GM19239 (cell line): ENCODE measurements at regions not wholly inside any gene's neighbourhood (a gene's known extent, or its start where the extent isn't known, plus 50 kb on each side); places are given as distances from the start of the nearest gene placed in this dataset.
"Not testable (repeated sequence)": the region's sequence is repeated elsewhere in the genome, so short reads cannot be mapped to it uniquely, and the experiment has no call there.

Experiments used
- DNase-seq: peaks from one replicate; pipeline ENCODE4 v3.0.0; 2011; ENCODE audit warnings: low spot score; ENCODE audit not compliant: insufficient read length
- FAIRE-seq: peaks from 2 replicates; lab custom pipeline; 2011; peaks lifted over from hg19 to GRCh38; lab: Jason Lieb, UNC

DNA sequence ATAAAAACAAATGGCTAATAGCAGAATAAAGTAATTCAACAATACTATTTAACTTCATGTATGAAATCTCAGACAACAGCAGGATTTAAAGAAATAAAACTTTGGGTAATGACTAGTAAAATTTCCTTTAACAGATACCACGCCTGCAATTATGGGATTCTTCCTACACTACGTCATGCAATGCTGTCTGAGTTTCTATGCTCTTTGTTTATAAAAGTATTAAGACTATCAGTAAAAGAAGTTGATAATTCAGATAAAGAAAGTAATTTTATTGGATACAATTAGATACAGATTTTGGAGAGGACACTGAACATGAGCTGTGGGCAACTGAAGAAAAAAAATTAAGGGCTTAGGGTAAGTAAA, 308.4 kb upstream of the LRFN5 start:
- FAIRE-seq (no peak), DNase-seq (no peak)

GRCh38 chr14:41297576-41298327, 308.9 kb upstream of the LRFN5 start:
- FAIRE-seq (no peak), DNase-seq (no peak)

GRCh38 chr14:41295734-41296133, 310.9 kb upstream of the LRFN5 start:
- FAIRE-seq (no peak), DNase-seq (no peak)

GRCh38 chr14:41289025-41289424, 317.7 kb upstream of the LRFN5 start:
- FAIRE-seq (no peak), DNase-seq (no peak)

DNA sequence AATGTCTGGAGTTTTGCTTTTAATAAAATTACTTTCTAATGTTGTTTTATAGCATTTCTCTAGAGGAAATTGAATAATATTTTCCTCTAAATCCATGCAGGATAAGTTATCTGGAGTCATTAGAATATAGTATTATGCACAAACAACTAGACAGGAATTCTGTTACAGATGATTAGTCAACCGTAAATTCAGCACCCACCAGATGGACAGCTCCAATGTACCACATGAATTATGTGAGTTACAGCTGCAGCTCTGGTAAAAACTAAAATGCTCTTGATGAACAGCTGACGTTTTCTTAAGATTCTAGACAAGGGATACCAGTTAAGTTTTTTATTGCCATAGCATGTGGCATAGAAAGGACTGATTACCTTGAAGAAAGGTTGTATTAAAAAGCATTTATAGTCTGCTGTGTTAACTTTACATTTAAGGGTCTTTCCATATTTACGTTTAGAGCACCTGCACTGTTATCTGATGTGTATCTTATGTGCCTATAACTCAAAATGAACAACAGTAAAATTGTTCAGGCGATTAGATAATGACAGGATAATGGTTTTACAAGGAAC, 321.4 kb upstream of the LRFN5 start:
- no peak for FAIRE-seq
- no peak for DNase-seq

- FAIRE-seq (no peak), DNase-seq (no peak)
Observed at GRCh38 chr14:41280745-41281144, 325.9 kb upstream of the LRFN5 start.

- FAIRE-seq: no peak
- no peak for DNase-seq
Observed at GRCh38 chr14:41277450-41277849, 329.2 kb upstream of the LRFN5 start.

DNA sequence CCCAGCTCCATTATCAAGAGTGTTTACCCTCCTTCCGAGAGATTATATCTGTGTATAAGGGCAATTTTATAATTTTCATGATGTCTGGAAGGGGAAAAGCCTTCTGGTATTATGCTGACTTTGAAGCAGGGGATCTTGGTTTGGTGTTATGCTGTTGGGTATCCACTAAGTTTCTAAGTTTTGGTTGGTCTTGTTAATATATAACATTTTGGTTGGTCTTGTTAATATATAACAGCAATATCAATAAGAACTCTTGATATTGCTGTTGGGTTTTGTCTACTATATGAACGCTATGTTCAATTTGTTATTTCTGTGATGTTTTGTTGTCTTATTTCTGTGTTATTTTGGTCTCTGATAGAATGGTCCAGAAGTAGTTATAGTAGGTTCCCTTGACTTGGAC, 349.2 kb upstream of the LRFN5 start:
- no peak for FAIRE-seq
- no peak for DNase-seq

- DNase-seq: no peak
- no peak for FAIRE-seq
Observed at GRCh38 chr14:41235466-41235865, 371.2 kb upstream of the LRFN5 start.

GRCh38 chr14:41230683-41231082, 376.0 kb upstream of the LRFN5 start:
- no peak for DNase-seq
- FAIRE-seq: no peak

GRCh38 chr14:41229824-41230223, 376.9 kb upstream of the LRFN5 start:
- DNase-seq (no peak), FAIRE-seq (no peak)

GRCh38 chr14:41225433-41225832, 381.2 kb upstream of the LRFN5 start:
- DNase-seq: no peak

GRCh38 chr14:41222581-41222980, 384.1 kb upstream of the LRFN5 start:
- no peak for FAIRE-seq
- DNase-seq: no peak

More at GRCh38 chr14:41225433-41225832, 381.2 kb upstream of the LRFN5 start:
- no peak for FAIRE-seq

DNA sequence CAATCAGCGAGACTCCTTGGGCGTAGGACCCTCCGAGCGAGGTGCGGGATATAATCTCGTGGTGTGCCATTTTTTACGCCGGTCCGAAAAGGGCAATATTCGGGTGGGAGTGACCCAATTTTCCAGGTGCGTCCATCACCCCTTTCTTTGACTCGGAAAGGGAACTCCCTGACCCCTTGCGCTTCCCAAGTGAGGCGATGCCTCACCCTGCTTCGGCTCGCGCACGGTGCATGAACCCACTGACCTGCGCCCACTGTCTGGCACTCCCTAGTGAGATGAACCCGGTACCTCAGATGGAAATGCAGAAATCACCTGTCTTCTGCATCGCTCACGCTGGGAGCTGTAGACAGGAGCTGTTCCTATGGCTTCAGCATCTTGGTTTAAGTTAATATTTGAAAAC, 391.7 kb upstream of the LRFN5 start:
- not testable (repeated sequence) for FAIRE-seq, DNase-seq

DNA sequence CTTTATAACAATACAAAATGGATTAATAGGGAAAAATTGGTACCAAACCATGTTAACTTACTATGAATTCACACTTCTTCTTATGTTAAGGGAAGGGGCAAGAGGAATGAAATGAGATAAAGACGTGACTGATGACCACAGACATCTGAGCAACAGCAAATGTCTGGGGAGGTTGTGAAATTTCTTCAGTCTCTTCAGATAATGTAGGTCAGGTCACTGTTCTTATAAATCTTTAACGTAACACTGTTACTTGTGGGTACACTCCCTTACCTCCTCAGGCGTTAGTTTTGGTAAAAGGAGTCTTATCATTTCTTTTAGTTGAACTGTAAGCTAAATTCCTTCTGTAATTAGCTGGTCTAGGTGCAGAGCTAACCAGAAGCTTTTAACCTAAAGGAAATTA, 405.0 kb upstream of the LRFN5 start:
- DNase-seq (no peak), FAIRE-seq (no peak)

DNA sequence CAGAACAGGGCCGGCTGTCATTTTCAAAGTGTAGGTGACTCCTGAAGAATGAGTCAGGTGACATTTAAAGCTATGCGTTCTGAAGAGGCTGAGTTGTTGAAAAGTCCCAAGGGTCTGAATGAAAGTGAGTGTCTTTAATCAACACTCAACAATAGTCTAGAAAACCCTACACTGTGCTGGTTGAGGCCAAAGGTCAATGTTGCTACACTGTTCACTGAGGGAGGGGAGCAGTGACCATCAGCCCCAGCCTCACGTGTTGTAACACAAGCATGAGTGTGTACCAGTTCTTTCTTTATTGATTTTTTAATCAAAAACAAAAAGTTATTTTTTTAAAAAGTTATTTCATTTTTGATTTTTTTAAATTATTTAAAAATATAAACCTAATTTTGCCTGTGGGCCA, 418.8 kb upstream of the LRFN5 start:
- DNase-seq (no peak), FAIRE-seq (no peak)

DNA sequence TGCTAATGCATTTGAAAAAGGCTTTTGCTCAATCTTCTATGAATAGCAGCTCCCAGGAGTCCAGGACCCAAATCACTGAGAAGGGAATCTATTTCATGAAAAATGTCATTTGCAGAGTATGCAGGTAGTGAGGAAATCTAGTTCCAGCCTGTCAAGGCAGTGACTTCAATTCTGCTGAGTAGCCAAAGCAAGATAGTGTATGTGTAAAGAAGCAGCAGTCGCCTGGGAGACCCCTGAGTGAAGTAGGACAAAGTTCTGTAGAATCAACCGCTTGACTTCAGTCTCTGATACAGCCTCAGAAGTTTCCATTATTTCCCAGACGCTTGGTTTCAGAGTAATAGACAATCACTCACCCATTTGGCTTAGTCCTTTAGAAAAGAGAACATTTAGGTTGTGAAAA, 435.6 kb upstream of the LRFN5 start:
- FAIRE-seq (no peak), DNase-seq (no peak)

DNA sequence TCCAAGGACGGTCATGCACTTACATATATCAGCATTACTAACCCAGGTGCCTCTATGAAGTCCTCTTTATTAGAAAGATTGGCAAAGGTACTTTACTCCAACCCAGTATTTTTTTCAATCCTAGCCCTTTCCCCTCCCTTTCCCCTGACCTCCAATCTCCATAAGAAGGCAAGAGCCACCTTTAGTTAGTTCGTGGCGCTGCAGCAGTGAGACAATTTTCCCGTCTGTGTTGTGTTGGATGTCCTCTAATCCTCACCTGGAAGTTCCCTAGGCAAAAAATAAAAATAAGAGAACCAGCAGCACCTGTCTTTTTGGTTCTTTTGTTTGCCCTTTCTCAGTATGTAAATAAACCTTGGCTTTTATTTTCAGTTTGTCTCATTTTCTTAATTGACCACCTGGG, 439.6 kb upstream of the LRFN5 start:
- DNase-seq (no peak), FAIRE-seq (no peak)

DNA sequence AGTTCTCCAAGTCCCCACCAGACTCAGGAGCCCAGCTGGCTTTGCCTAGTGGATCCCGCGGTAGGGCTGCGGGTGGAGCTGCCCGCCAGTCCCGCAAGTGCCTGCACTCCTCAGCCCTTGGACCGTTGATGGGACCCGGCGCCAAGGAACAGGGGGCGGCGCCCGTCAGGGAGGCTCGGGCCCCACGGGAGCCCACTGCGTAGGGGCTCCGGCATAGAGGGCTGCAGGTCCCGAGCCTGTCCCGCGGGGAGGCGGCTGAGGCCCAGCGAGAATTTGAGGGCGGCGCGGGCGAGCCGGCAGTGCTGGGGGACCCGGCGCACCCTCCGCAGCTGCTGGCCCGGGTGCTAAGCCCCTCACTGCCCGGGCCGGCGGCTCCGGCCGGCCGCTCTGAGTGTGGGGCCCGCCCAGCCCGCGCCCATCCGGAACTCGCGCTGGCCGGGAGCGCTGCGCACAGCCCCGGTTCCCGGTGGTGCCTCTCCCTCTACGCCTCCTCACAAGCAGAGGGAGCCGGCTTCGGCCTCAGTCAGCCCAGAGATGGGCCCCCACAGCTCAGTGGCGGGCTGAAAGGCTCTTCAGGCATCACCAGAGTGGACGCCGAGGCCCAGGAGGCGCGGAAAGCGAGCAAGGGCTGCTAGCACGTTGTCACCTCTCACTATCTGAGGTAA, 452.4 kb upstream of the LRFN5 start:
- DNase-seq (no peak), FAIRE-seq (no peak)

DNA sequence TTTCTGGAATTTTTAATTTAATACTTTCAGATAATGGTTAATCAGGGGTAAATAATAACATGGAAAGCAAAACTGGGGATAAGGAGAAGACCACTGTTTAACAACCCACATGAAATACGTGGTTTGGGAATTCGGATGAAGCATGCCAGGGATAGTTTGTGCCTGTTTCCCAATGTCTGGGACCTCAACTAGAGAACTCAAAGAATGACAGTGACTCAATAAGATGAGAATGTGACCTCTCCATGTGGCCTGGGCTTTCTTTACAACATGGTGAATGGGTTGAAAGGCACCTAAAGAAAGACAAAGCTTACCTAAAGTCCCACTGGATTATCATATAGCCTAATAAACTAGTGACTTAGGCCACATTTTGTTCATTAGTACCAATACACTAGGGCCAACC, 460.3 kb upstream of the LRFN5 start:
- FAIRE-seq (no peak), DNase-seq (no peak)

DNA sequence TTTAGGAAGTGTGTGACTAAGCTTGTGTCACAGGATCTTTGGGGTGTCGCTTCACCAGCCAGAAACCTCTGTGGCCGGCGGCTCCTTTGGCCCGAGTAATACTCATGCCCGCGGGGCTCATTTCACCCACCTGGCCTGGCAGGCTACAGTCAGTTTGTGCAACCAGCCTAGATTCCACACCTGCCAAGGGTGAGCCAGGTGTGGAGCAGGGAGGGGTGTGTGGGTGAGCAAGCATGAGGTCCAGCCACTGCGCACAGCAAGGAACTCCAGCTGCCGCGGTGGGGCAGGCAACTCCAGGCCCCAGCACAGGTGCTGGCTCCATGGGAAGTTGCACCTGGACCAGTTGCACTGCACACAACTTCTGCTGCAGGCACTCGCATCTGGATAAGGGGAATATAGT, 462.3 kb upstream of the LRFN5 start:
- FAIRE-seq: no peak
- no peak for DNase-seq

DNA sequence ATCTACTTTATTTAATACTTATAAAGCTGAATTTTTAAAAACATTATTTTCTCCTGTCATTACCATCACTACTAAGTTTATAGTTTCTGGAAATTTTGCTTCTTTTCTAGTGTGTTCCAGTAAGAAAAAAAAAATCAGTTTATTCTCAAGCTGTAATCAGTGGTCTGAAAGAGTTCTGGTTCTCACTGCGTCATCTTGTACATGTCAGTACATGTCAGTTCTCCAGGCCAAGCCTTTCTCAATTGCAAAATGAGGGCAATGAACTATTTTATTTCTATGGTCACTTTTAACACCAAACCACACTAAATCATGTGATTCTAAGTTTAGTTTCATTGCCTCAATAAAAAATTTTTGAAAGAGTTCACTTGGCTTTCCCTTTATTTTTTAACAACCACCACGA, 468.9 kb upstream of the LRFN5 start:
- FAIRE-seq: no peak
- no peak for DNase-seq
